CD4-positive, alpha-beta T cell (primary cell): ENCODE measurements at regions not wholly inside any gene's neighbourhood (a gene's known extent, or its start where the extent isn't known, plus 50 kb on each side); places are given as distances from the start of the nearest gene placed in this dataset.

Experiments used
- ATAC-seq: fragments of 200-7000 bp; cut with Tn5 transposase; one replicate; pipeline ENCODE4 v1.10.0; 2022; ENCODE audit warnings: mild to moderate bottlenecking; ENCODE audit not compliant: poor library complexity
- CTCF ChIA-PET: fragments of 350-600 bp; sonication (Branson Sonifier 250); formaldehyde crosslinking; loops from one replicate; lab custom pipeline; 2021; ENCODE audit warnings: antibody characterized with exemption, inconsistent platforms; lab: Charles Lee
- POLR2A ChIA-PET: fragments of 350-600 bp; sonication (Branson Sonifier 250); formaldehyde crosslinking; loops from one replicate; lab custom pipeline; 2021; ENCODE audit warnings: antibody characterized with exemption, inconsistent platforms; lab: Charles Lee
- DNase-seq, 14 experiments: peaks; one replicate each; pipeline ENCODE4 v3.0.0-alpha.2; 2013 to 2020; ENCODE audit warnings: mixed read lengths in 2 of 14
- H3K27ac ChIP-seq, 2 donors: one replicate each; pipeline versions ENCODE4 v1.5.1 to v1.7.0; 2013; ENCODE audit warnings: low read length in 2 of 2, low read depth in 1 of 2, mild to moderate bottlenecking in 1 of 2
- H3K27me3 ChIP-seq, 2 experiments: 1 replicate in 1 of 2; 2 replicates in 1 of 2; pipeline versions ENCODE4 v1.6.1 to v1.7.0; 2013; ENCODE audit warnings: low read length in 2 of 2, control low read depth in 1 of 2, mild to moderate bottlenecking in 1 of 2, moderate library complexity in 1 of 2; ENCODE audit not compliant: insufficient read depth in 2 of 2, control insufficient read depth in 1 of 2
- H3K36me3 ChIP-seq: one replicate; pipeline ENCODE4 v1.6.1; 2013; ENCODE audit warnings: low read length, control low read depth; ENCODE audit not compliant: insufficient read depth
- H3K4me1 ChIP-seq: one replicate; pipeline ENCODE4 v1.6.1; 2013; ENCODE audit warnings: low read length, control low read depth; ENCODE audit not compliant: insufficient read depth
- H3K4me3 ChIP-seq: one replicate; pipeline ENCODE4 v1.5.1; 2013; ENCODE audit warnings: mild to moderate bottlenecking, low read length, moderate library complexity
- H3K9me3 ChIP-seq, 2 experiments: 1 replicate in 1 of 2; 2 replicates in 1 of 2; pipeline versions ENCODE4 v1.6.1 to v1.7.0; 2013; ENCODE audit warnings: low read length in 2 of 2, mild to moderate bottlenecking in 2 of 2, control low read depth in 1 of 2, moderate library complexity in 1 of 2; ENCODE audit not compliant: control insufficient read depth in 1 of 2, insufficient read depth in 1 of 2
- H3K27ac Mint-ChIP-seq: one replicate; pipeline ENCODE4 v1.8.0; 2020; ENCODE audit warnings: mixed read lengths
- H3K27me3 Mint-ChIP-seq: one replicate; pipeline ENCODE4 v1.8.0; 2021; ENCODE audit warnings: mixed read lengths
- H3K36me3 Mint-ChIP-seq: one replicate; pipeline ENCODE4 v1.8.0; 2021; ENCODE audit warnings: low read depth, mixed read lengths
- H3K4me1 Mint-ChIP-seq: one replicate; pipeline ENCODE4 v1.8.0; 2021; ENCODE audit warnings: low read depth, mixed read lengths
- H3K4me3 Mint-ChIP-seq: one replicate; pipeline ENCODE4 v1.8.0; 2020; ENCODE audit warnings: mild to moderate bottlenecking, mixed read lengths
- H3K9me3 Mint-ChIP-seq: one replicate; pipeline ENCODE4 v1.8.0; 2020; ENCODE audit warnings: mixed read lengths
- CTCF ChIP-seq: fragments of 200-600 bp; IDR thresholded peaks from one replicate; pipeline ENCODE4 v1.8.0; 2022; ENCODE audit warnings: antibody characterized with exemption, mild to moderate bottlenecking
- intact Hi-C, 2 experiments: fragments of 100-400 bp; cut with DNase I in 1 of 2; cut with micrococcal nuclease in 1 of 2; formaldehyde crosslinking; loops; one replicate each; pipeline versions ENCODE4 v1.15.1 to v1.9.0; 2023 to 2025; cut with DNase I, micrococcal nuclease

GRCh38 chr4:124564121-124564520 lies 148.4 kb downstream of the ANKRD50 start:
- no peaks in the 10 kb centered on the region for H3K27me3 Mint-ChIP-seq
- intact Hi-C loops, result no loop called here
- no peaks in the 10 kb centered on the region for H3K36me3 ChIP-seq
- CTCF ChIA-PET, result no interaction called here
- no peaks in the 10 kb centered on the region for H3K27me3 ChIP-seq
- H3K27ac Mint-ChIP-seq, result no peak overlapping the region
- H3K27ac ChIP-seq, result no peak overlapping the region
- no peak overlapping the region for H3K4me3 ChIP-seq
- POLR2A ChIA-PET, result no interaction called here
- no peak for ATAC-seq
- H3K9me3 Mint-ChIP-seq, result peaks cover 3% of the 10 kb centered on the region
- H3K36me3 Mint-ChIP-seq, result no peaks in the 10 kb centered on the region
- DNase-seq, result no peak
- no peaks in the 10 kb centered on the region for H3K4me1 Mint-ChIP-seq
- no peak overlapping the region for H3K4me3 Mint-ChIP-seq
- H3K4me1 ChIP-seq, result no peaks in the 10 kb centered on the region
- H3K9me3 ChIP-seq, result peaks cover 0 to 3% of the 10 kb centered on the region in 2 experiments
- TF ChIP-seq CTCF, result no peak

GRCh38 chr4:124565371-124565770 lies 147.2 kb downstream of the ANKRD50 start:
- H3K27me3 Mint-ChIP-seq, result no peaks in the 10 kb centered on the region
- peaks cover 3% of the 10 kb centered on the region for H3K9me3 Mint-ChIP-seq
- DNase-seq (no peak), ATAC-seq (no peak)
- H3K4me3 Mint-ChIP-seq, result no peak overlapping the region
- ChIA-PET CTCF (no interaction called here), POLR2A (no interaction called here)
- H3K4me1 Mint-ChIP-seq, result no peaks in the 10 kb centered on the region
- no peak for TF ChIP-seq CTCF
- Histone ChIP-seq H3K9me3 (no peaks in the 10 kb centered on the region), H3K36me3 (no peaks in the 10 kb centered on the region), H3K27me3 (no peaks in the 10 kb centered on the region), H3K4me1 (no peaks in the 10 kb centered on the region), H3K4me3 (no peak overlapping the region), H3K27ac (no peak overlapping the region)
- H3K36me3 Mint-ChIP-seq, result no peaks in the 10 kb centered on the region
- intact Hi-C loops, result no loop called here
- no peak overlapping the region for H3K27ac Mint-ChIP-seq

GRCh38 chr4:124566030-124566429 lies 146.5 kb downstream of the ANKRD50 start:
- DNase-seq, result no peak
- no peaks in the 10 kb centered on the region for H3K27me3 Mint-ChIP-seq
- H3K4me1 Mint-ChIP-seq, result no peaks in the 10 kb centered on the region
- Histone ChIP-seq H3K4me1 (no peaks in the 10 kb centered on the region), H3K27me3 (no peaks in the 10 kb centered on the region), H3K4me3 (no peak overlapping the region), H3K9me3 (no peaks in the 10 kb centered on the region), H3K36me3 (no peaks in the 10 kb centered on the region), H3K27ac (no peak overlapping the region)
- intact Hi-C loops, result no loop called here
- ChIA-PET CTCF (no interaction called here), POLR2A (no interaction called here)
- TF ChIP-seq CTCF, result no peak
- no peak overlapping the region for H3K4me3 Mint-ChIP-seq
- H3K36me3 Mint-ChIP-seq, result no peaks in the 10 kb centered on the region
- H3K9me3 Mint-ChIP-seq, result peaks cover 1% of the 10 kb centered on the region
- no peak overlapping the region for H3K27ac Mint-ChIP-seq
- ATAC-seq, result no peak
